ENCODE measurements at regions not wholly inside any gene's neighbourhood (a gene's known extent, or its start where the extent isn't known, plus 50 kb on each side); places are given as distances from the start of the nearest gene placed in this dataset.

- no peak overlapping the region for H3K9ac ChIP-seq (ENCODE audit: low read length)
- TF ChIP-seq, protein P1, sequence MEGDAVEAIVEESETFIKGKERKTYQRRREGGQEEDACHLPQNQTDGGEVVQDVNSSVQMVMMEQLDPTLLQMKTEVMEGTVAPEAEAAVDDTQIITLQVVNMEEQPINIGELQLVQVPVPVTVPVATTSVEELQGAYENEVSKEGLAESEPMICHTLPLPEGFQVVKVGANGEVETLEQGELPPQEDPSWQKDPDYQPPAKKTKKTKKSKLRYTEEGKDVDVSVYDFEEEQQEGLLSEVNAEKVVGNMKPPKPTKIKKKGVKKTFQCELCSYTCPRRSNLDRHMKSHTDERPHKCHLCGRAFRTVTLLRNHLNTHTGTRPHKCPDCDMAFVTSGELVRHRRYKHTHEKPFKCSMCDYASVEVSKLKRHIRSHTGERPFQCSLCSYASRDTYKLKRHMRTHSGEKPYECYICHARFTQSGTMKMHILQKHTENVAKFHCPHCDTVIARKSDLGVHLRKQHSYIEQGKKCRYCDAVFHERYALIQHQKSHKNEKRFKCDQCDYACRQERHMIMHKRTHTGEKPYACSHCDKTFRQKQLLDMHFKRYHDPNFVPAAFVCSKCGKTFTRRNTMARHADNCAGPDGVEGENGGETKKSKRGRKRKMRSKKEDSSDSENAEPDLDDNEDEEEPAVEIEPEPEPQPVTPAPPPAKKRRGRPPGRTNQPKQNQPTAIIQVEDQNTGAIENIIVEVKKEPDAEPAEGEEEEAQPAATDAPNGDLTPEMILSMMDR (IDR thresholded peaks at IDR 0.05; ENCODE audit: insufficient read depth, low read length, poor library complexity, severe bottlenecking), result no peak
- TF ChIP-seq EZH2phosphoT487 (conservative IDR thresholded peaks at IDR 0.05; ENCODE audit: low read length), result no peak
- H3K4me3 ChIP-seq (ENCODE audit: insufficient read depth, low read length, poor library complexity, severe bottlenecking), result no peak overlapping the region
- no peaks in the 10 kb centered on the region for H4K20me1 ChIP-seq (ENCODE audit: low read depth, low read length)
- H3K9me2 ChIP-seq (replicated peaks; ENCODE audit: insufficient read depth, low read length), result no peaks in the 10 kb centered on the region
- H3K79me2 ChIP-seq (ENCODE audit: insufficient read depth, low read length), result no peaks in the 10 kb centered on the region
- no peak overlapping the region for H3K4me2 ChIP-seq (ENCODE audit: low read depth, low read length, poor library complexity, severe bottlenecking)
- H3K27me3 ChIP-seq (ENCODE audit: low read length), result no peaks in the 10 kb centered on the region
- H3K36me3 ChIP-seq (ENCODE audit: low read length), result no peaks in the 10 kb centered on the region
- H3K27ac ChIP-seq (ENCODE audit: low read depth, low read length), result no peak overlapping the region
- H2AFZ ChIP-seq (ENCODE audit: low read depth, low read length, severe bottlenecking), result no peak overlapping the region
- H3F3A ChIP-seq (ENCODE audit: insufficient read depth), result no peaks in the 10 kb centered on the region
- H3K9me3 ChIP-seq (ENCODE audit: insufficient read depth, low read length), result no peaks in the 10 kb centered on the region
Observed at GRCh38 chr2:3023531-3023930, 354.1 kb downstream of the EIPR1 start.

- Histone ChIP-seq H3K36me3 (ENCODE audit: low read length) (no peaks in the 10 kb centered on the region), H3K4me2 (ENCODE audit: low read depth, low read length, poor library complexity, severe bottlenecking) (no peak overlapping the region), H2AFZ (ENCODE audit: low read depth, low read length, severe bottlenecking) (no peak overlapping the region), H3F3A (ENCODE audit: insufficient read depth) (no peaks in the 10 kb centered on the region), H3K9me3 (ENCODE audit: insufficient read depth, low read length) (no peaks in the 10 kb centered on the region), H4K20me1 (ENCODE audit: low read depth, low read length) (no peaks in the 10 kb centered on the region), H3K79me2 (ENCODE audit: insufficient read depth, low read length) (no peaks in the 10 kb centered on the region), H3K9ac (ENCODE audit: low read length) (no peak overlapping the region), H3K27me3 (ENCODE audit: low read length) (no peaks in the 10 kb centered on the region), H3K4me3 (ENCODE audit: insufficient read depth, low read length, poor library complexity, severe bottlenecking) (no peak overlapping the region), H3K27ac (ENCODE audit: low read depth, low read length) (no peak overlapping the region), H3K9me2 (replicated peaks; ENCODE audit: insufficient read depth, low read length) (no peaks in the 10 kb centered on the region)
- TF ChIP-seq, protein P1 (IDR thresholded peaks at IDR 0.05; ENCODE audit: insufficient read depth, low read length, poor library complexity, severe bottlenecking), result no peak
- TF ChIP-seq EZH2phosphoT487 (conservative IDR thresholded peaks at IDR 0.05; ENCODE audit: low read length), result no peak
Observed at GRCh38 chr2:3022841-3023372, 354.7 kb downstream of the EIPR1 start.

DNA sequence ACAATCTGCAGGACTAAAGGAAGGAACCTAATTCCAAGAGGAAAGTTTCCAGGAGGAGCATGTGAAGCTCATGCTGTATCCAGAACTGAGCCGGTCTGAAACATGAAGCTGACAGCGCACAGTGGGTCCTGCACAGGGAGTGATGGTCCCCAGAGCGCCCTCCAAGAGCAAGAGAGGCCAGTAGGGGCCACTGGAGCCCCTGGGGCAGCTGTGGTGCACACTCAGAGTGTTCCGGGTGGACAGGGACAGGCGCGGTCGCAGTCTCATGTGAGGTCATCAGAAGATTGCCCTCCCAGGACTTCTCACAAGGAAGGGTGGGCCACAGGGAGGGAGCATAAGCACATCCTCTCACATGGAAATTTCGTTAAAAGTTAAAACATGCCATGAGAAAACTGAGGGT lies 355.9 kb downstream of the EIPR1 start:
- no peaks in the 10 kb centered on the region for H3K79me2 ChIP-seq (ENCODE audit: insufficient read depth, low read length)
- H3K9ac ChIP-seq (ENCODE audit: low read length), result no peak overlapping the region
- TF ChIP-seq, protein P1 (IDR thresholded peaks at IDR 0.05; ENCODE audit: insufficient read depth, low read length, poor library complexity, severe bottlenecking), result no peak
- TF ChIP-seq EZH2phosphoT487 (conservative IDR thresholded peaks at IDR 0.05; ENCODE audit: low read length), result no peak
- H3K27ac ChIP-seq (ENCODE audit: low read depth, low read length), result no peak overlapping the region
- H3F3A ChIP-seq (ENCODE audit: insufficient read depth), result no peaks in the 10 kb centered on the region
- H2AFZ ChIP-seq (ENCODE audit: low read depth, low read length, severe bottlenecking), result no peak overlapping the region
- no peaks in the 10 kb centered on the region for H3K36me3 ChIP-seq (ENCODE audit: low read length)
- no peaks in the 10 kb centered on the region for H3K27me3 ChIP-seq (ENCODE audit: low read length)
- H3K4me2 ChIP-seq (ENCODE audit: low read depth, low read length, poor library complexity, severe bottlenecking), result no peak overlapping the region
- no peaks in the 10 kb centered on the region for H4K20me1 ChIP-seq (ENCODE audit: low read depth, low read length)
- H3K9me3 ChIP-seq (ENCODE audit: insufficient read depth, low read length), result no peaks in the 10 kb centered on the region
- no peak overlapping the region for H3K4me3 ChIP-seq (ENCODE audit: insufficient read depth, low read length, poor library complexity, severe bottlenecking)
- H3K9me2 ChIP-seq (replicated peaks; ENCODE audit: insufficient read depth, low read length), result no peaks in the 10 kb centered on the region

Measured in SU-DHL-6 (cell line).